ENCODE measurements at regions not wholly inside any gene's neighbourhood (a gene's known extent, or its start where the extent isn't known, plus 50 kb on each side); places are given as distances from the start of the nearest gene placed in this dataset.
A peak's percentile ranks its signal among the peaks of the same experiment; 100 is the strongest.

GRCh38 chr6:104632588-104632987, 227.1 kb downstream of the HACE1 start:
- Histone ChIP-seq H3K27ac (replicated peaks in 1 of 4) (no peak overlapping the region), H3K27me3 (no peaks in the 10 kb centered on the region), H3K4me3 (no peak overlapping the region), H3K4me1 (peaks cover 0 to 11% (median 2%) of the 10 kb centered on the region in 4 donors), H3K9me3 (no peaks in the 10 kb centered on the region), H3K36me3 (no peaks in the 10 kb centered on the region)
- intact Hi-C loops (cut with DNase I), result no loop called here
- no peak for DNase-seq (ENCODE audit: extremely low spot score)
- TF ChIP-seq POLR2AphosphoS5 (IDR thresholded peaks at IDR 0.05), result no peak
- no peak for TF ChIP-seq EP300 (IDR thresholded peaks at IDR 0.05)
- TF ChIP-seq POLR2A (IDR thresholded peaks at IDR 0.05; ENCODE audit: low read depth), result no peak
- 100% methylated on average over 2 of the region's 2 CpGs for WGBS

- no peak for DNase-seq (ENCODE audit: extremely low spot score)
- H3K4me1 ChIP-seq, result peaks cover 0 to 11% (median 2%) of the 10 kb centered on the region in 4 donors
- peak overlapping the region in 1 of 4 donors; percentile 15 for H3K27ac ChIP-seq (replicated peaks in 1 of 4)
- no peaks in the 10 kb centered on the region for H3K9me3 ChIP-seq
- no peaks in the 10 kb centered on the region for H3K36me3 ChIP-seq
- intact Hi-C loops (cut with DNase I), result no loop called here
- H3K27me3 ChIP-seq, result no peaks in the 10 kb centered on the region
- no peak for TF ChIP-seq EP300 (IDR thresholded peaks at IDR 0.05)
- no peak for TF ChIP-seq POLR2A (IDR thresholded peaks at IDR 0.05; ENCODE audit: low read depth)
- no peak overlapping the region for H3K4me3 ChIP-seq
Observed at GRCh38 chr6:104630955-104631354, 228.8 kb downstream of the HACE1 start.

DNA sequence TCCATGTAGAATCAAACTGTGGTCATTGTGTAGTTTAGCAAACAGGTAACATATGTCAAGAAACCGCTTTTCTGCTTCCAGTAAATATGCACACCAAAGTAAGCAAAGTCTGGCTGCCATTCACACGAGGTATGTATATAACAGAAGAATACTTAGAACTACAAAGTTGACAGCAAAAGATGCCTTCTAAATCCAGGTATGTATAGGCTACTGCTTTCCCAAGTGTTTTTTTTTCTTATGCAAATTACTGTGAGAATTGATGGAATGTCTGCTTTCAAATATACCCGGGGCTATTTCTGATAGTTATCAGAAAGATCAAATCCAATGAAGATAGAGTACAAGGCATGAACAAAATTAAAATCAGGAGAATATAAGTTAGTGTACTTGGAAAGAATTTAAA, 229.2 kb downstream of the HACE1 start:
- Histone ChIP-seq H3K4me3 (no peak overlapping the region), H3K36me3 (no peaks in the 10 kb centered on the region), H3K9me3 (no peaks in the 10 kb centered on the region), H3K27me3 (no peaks in the 10 kb centered on the region), H3K27ac (replicated peaks in 1 of 4) (peak overlapping the region in 1 of 4 donors; percentile 15), H3K4me1 (peaks cover 0 to 11% (median 2%) of the 10 kb centered on the region in 4 donors)
- WGBS, result 67% methylated on average over 3 of the region's 3 CpGs
- TF ChIP-seq, protein P1, sequence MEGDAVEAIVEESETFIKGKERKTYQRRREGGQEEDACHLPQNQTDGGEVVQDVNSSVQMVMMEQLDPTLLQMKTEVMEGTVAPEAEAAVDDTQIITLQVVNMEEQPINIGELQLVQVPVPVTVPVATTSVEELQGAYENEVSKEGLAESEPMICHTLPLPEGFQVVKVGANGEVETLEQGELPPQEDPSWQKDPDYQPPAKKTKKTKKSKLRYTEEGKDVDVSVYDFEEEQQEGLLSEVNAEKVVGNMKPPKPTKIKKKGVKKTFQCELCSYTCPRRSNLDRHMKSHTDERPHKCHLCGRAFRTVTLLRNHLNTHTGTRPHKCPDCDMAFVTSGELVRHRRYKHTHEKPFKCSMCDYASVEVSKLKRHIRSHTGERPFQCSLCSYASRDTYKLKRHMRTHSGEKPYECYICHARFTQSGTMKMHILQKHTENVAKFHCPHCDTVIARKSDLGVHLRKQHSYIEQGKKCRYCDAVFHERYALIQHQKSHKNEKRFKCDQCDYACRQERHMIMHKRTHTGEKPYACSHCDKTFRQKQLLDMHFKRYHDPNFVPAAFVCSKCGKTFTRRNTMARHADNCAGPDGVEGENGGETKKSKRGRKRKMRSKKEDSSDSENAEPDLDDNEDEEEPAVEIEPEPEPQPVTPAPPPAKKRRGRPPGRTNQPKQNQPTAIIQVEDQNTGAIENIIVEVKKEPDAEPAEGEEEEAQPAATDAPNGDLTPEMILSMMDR (IDR thresholded peaks at IDR 0.05), result no peak
- TF ChIP-seq POLR2AphosphoS5 (IDR thresholded peaks at IDR 0.05) (no peak), POLR2A (IDR thresholded peaks at IDR 0.05; ENCODE audit: low read depth) (no peak), EP300 (IDR thresholded peaks at IDR 0.05) (no peak)
- no peak for DNase-seq (ENCODE audit: extremely low spot score)
- intact Hi-C loops (cut with DNase I), result no loop called here

- WGBS, result 66% methylated on average over 4 of the region's 4 CpGs
- H3K36me3 ChIP-seq, result no peaks in the 10 kb centered on the region
- no peak for DNase-seq (ENCODE audit: extremely low spot score)
- no peak overlapping the region for H3K4me3 ChIP-seq
- TF ChIP-seq POLR2A (IDR thresholded peaks at IDR 0.05; ENCODE audit: low read depth), result no peak
- TF ChIP-seq, protein P1 (IDR thresholded peaks at IDR 0.05), result no peak
- TF ChIP-seq POLR2AphosphoS5 (IDR thresholded peaks at IDR 0.05), result no peak
- no peak for TF ChIP-seq EP300 (IDR thresholded peaks at IDR 0.05)
- no peak overlapping the region for H3K27ac ChIP-seq (replicated peaks in 1 of 4)
- H3K27me3 ChIP-seq, result no peaks in the 10 kb centered on the region
- no peaks in the 10 kb centered on the region for H3K9me3 ChIP-seq
- intact Hi-C loops (cut with DNase I), result no loop called here
- H3K4me1 ChIP-seq, result peaks cover 0 to 11% (median 2%) of the 10 kb centered on the region in 4 donors
Observed at GRCh38 chr6:104629826-104630225, 229.9 kb downstream of the HACE1 start.

DNA sequence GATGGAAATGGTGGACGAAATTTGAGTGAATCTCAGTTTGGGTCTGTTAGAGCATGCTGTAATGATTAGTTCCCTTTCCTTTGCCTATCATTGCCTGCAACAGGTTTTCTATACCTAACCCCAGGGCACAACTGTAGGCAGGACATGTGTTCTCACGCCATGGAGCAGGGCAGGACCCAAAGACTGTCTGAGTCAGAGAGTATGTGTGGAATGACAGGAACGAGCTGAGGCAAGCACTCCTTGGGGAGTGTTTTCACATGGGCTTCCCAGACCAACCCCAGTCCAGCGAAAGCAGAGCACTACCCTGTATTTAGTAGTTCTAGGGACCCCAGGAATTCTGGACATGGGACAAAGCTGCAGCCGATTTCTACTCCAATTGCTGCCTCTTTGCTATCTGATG, 234.2 kb downstream of the HACE1 start:
- no peak for TF ChIP-seq POLR2AphosphoS5 (IDR thresholded peaks at IDR 0.05)
- TF ChIP-seq POLR2A (IDR thresholded peaks at IDR 0.05; ENCODE audit: low read depth), result no peak
- no peak for TF ChIP-seq EP300 (IDR thresholded peaks at IDR 0.05)
- TF ChIP-seq, protein P1 (IDR thresholded peaks at IDR 0.05), result no peak
- intact Hi-C loops (cut with DNase I), result no loop called here
- no peaks in the 10 kb centered on the region for H3K36me3 ChIP-seq
- 81% methylated on average over 5 of the region's 5 CpGs for WGBS
- no peaks in the 10 kb centered on the region for H3K9me3 ChIP-seq
- DNase-seq (ENCODE audit: extremely low spot score), result no peak
- H3K27me3 ChIP-seq, result no peaks in the 10 kb centered on the region
- H3K27ac ChIP-seq (replicated peaks in 1 of 4), result no peak overlapping the region
- no peak overlapping the region for H3K4me3 ChIP-seq
- peaks cover 0 to 2% (median under 1%) of the 10 kb centered on the region in 4 donors for H3K4me1 ChIP-seq

- 54% methylated on average over 9 of the region's 9 CpGs for WGBS
- intact Hi-C loops (cut with DNase I), result no loop called here
- Histone ChIP-seq H3K9me3 (no peaks in the 10 kb centered on the region), H3K27ac (replicated peaks in 1 of 4) (no peak overlapping the region), H3K4me1 (no peaks in the 10 kb centered on the region), H3K4me3 (no peak overlapping the region), H3K27me3 (no peaks in the 10 kb centered on the region), H3K36me3 (no peaks in the 10 kb centered on the region)
- no peak for DNase-seq (ENCODE audit: extremely low spot score)
- TF ChIP-seq POLR2A (IDR thresholded peaks at IDR 0.05; ENCODE audit: low read depth) (no peak), EP300 (IDR thresholded peaks at IDR 0.05) (no peak), POLR2AphosphoS5 (IDR thresholded peaks at IDR 0.05) (no peak)
- TF ChIP-seq, protein P1 (IDR thresholded peaks at IDR 0.05), result no peak
Observed at GRCh38 chr6:104623052-104623690, 236.5 kb downstream of the HACE1 start.

Data from esophagus muscularis mucosa (tissue), 4 donors.